H9 (cell line): ENCODE measurements at regions not wholly inside any gene's neighbourhood (a gene's known extent, or its start where the extent isn't known, plus 50 kb on each side); places are given as distances from the start of the nearest gene placed in this dataset.

ENCODE experiments used
- DNase-seq: peaks from one replicate; pipeline ENCODE4 v3.0.0-alpha.2; 2017
- H2AFZ ChIP-seq: one replicate; pipeline ENCODE4 v1.6.1; 2013; ENCODE audit warnings: mild to moderate bottlenecking, low read length, control low read depth, moderate library complexity
- H2AK5ac ChIP-seq: 2 replicates; pipeline ENCODE4 v1.6.1; 2013; ENCODE audit warnings: low read length, control low read depth, mixed read lengths; ENCODE audit not compliant: insufficient read length
- H2BK120ac ChIP-seq: one replicate; pipeline ENCODE4 v1.6.1; 2013; ENCODE audit warnings: low read depth, mild to moderate bottlenecking, low read length, control low read depth, inconsistent platforms; ENCODE audit not compliant: poor library complexity, severe bottlenecking
- H2BK12ac ChIP-seq: 2 replicates; pipeline ENCODE4 v1.6.1; 2013; ENCODE audit warnings: low read length, control low read depth, mixed read lengths, low read depth; ENCODE audit not compliant: insufficient read length
- H2BK15ac ChIP-seq: 2 replicates; pipeline ENCODE4 v1.6.1; 2013; ENCODE audit warnings: low read depth, low read length, control low read depth
- H2BK20ac ChIP-seq: one replicate; pipeline ENCODE4 v1.6.1; 2013; ENCODE audit warnings: low read depth, mild to moderate bottlenecking, low read length, control low read depth, inconsistent platforms; ENCODE audit not compliant: poor library complexity, severe bottlenecking
- H2BK5ac ChIP-seq: 2 replicates; pipeline ENCODE4 v1.6.1; 2013; ENCODE audit warnings: low read length, control low read depth, mixed read lengths; ENCODE audit not compliant: insufficient read length
- H3K14ac ChIP-seq: 2 replicates; pipeline ENCODE4 v1.6.1; 2013; ENCODE audit warnings: low read length, control low read depth; ENCODE audit not compliant: insufficient read depth
- H3K18ac ChIP-seq: 2 replicates; pipeline ENCODE4 v1.6.1; 2013; ENCODE audit warnings: low read depth, mild to moderate bottlenecking, mixed read lengths, low read length, control low read depth; ENCODE audit not compliant: insufficient read length
- H3K23ac ChIP-seq: 2 replicates; pipeline ENCODE4 v1.6.1; 2013; ENCODE audit warnings: low read length, control low read depth, mixed read lengths, low read depth; ENCODE audit not compliant: insufficient read length
- H3K23me2 ChIP-seq: 2 replicates; pipeline ENCODE4 v1.6.1; 2013; ENCODE audit warnings: low read depth, mild to moderate bottlenecking, mixed read lengths, low read length, control low read depth; ENCODE audit not compliant: insufficient read length, poor library complexity, severe bottlenecking
- H3K27ac ChIP-seq: 2 replicates; pipeline ENCODE4 v1.5.1; 2013; ENCODE audit warnings: low read length, control low read depth, mixed read lengths, low read depth; ENCODE audit not compliant: insufficient read length
- H3K27me3 ChIP-seq: 2 replicates; pipeline ENCODE4 v1.6.1; 2013; ENCODE audit warnings: low read length, control low read depth, inconsistent platforms; ENCODE audit not compliant: insufficient read depth
- H3K4ac ChIP-seq: 2 replicates; pipeline ENCODE4 v1.6.1; 2013; ENCODE audit warnings: low read depth, mild to moderate bottlenecking, control low read depth, inconsistent platforms, low read length, moderate library complexity
- H3K4me1 ChIP-seq: 2 replicates; pipeline ENCODE4 v1.6.1; 2013; ENCODE audit warnings: low read length, control low read depth, inconsistent platforms; ENCODE audit not compliant: insufficient read depth
- H3K4me2 ChIP-seq: 2 replicates; pipeline ENCODE4 v1.6.1; 2013; ENCODE audit warnings: low read length, control low read depth, mixed read lengths; ENCODE audit not compliant: insufficient read length, insufficient read depth
- H3K56ac ChIP-seq: 2 replicates; pipeline ENCODE4 v1.6.1; 2013; ENCODE audit warnings: low read depth, mild to moderate bottlenecking, mixed read lengths, low read length, control low read depth; ENCODE audit not compliant: insufficient read length
- H3K79me1 ChIP-seq: 2 replicates; pipeline ENCODE4 v1.6.1; 2013; ENCODE audit warnings: low read depth, mild to moderate bottlenecking, moderate library complexity, low read length, control low read depth, inconsistent platforms; ENCODE audit not compliant: insufficient read depth, poor library complexity, severe bottlenecking
- H3K79me2 ChIP-seq: 2 replicates; pipeline ENCODE4 v1.6.1; 2013; ENCODE audit warnings: low read length, control low read depth, inconsistent platforms; ENCODE audit not compliant: insufficient read depth
- H3K9ac ChIP-seq: 2 replicates; pipeline ENCODE4 v1.6.1; 2013; ENCODE audit warnings: low read length, control low read depth, mixed read lengths; ENCODE audit not compliant: insufficient read length; ENCODE audit errors: extremely low read depth
- H3K9me3 ChIP-seq: one replicate; pipeline ENCODE4 v1.6.1; 2013; ENCODE audit warnings: low read depth, low read length, inconsistent platforms; ENCODE audit not compliant: control insufficient read depth
- H3T11ph ChIP-seq: one replicate; pipeline ENCODE4 v1.6.1; 2013; ENCODE audit warnings: mild to moderate bottlenecking, low read length, control low read depth, inconsistent platforms
- H4K20me1 ChIP-seq: one replicate; pipeline ENCODE4 v1.6.1; 2013; ENCODE audit not compliant: control insufficient read depth, insufficient read length, insufficient read depth
- H4K5ac ChIP-seq: 2 replicates; pipeline ENCODE4 v1.6.1; 2013; ENCODE audit warnings: low read depth, mild to moderate bottlenecking, mixed read lengths, low read length, control low read depth; ENCODE audit not compliant: insufficient read length
- H4K8ac ChIP-seq: replicated peaks from 2 replicates; pipeline ENCODE4 v1.6.1; 2013; ENCODE audit warnings: low read length, control low read depth, mixed read lengths, low read depth; ENCODE audit not compliant: insufficient read length
- H4K91ac ChIP-seq: 2 replicates; pipeline ENCODE4 v1.6.1; 2013; ENCODE audit warnings: low read depth, mild to moderate bottlenecking, moderate library complexity, mixed read lengths, low read length, control low read depth; ENCODE audit not compliant: insufficient read length
- H3K27ac Mint-ChIP-seq, 3 experiments: 2 replicates in 2 of 3; 3 replicates in 1 of 3; pipeline ENCODE4 v1.8.0; 2020 to 2021; ENCODE audit warnings: mixed read lengths in 3 of 3, mild to moderate bottlenecking in 1 of 3, moderate library complexity in 1 of 3
- H3K27me3 Mint-ChIP-seq: 2 replicates; pipeline ENCODE4 v1.8.0; 2021; ENCODE audit warnings: low read depth, mild to moderate bottlenecking, moderate library complexity, mixed read lengths
- H3K36me3 Mint-ChIP-seq, 3 experiments: 2 replicates in 2 of 3; 3 replicates in 1 of 3; pipeline ENCODE4 v1.8.0; 2020 to 2021; ENCODE audit warnings: low read depth in 3 of 3, mixed read lengths in 3 of 3; ENCODE audit not compliant: insufficient read depth in 1 of 3
- H3K4me1 Mint-ChIP-seq, 2 experiments: 2 replicates each; pipeline ENCODE4 v1.8.0; 2020; ENCODE audit warnings: mixed read lengths in 2 of 2
- H3K4me3 Mint-ChIP-seq, 2 experiments: 2 replicates in 1 of 2; 3 replicates in 1 of 2; pipeline ENCODE4 v1.8.0; 2020 to 2021; ENCODE audit warnings: mild to moderate bottlenecking in 2 of 2, mixed read lengths in 2 of 2, moderate library complexity in 1 of 2
- H3K9me3 Mint-ChIP-seq, 2 experiments: 2 replicates in 1 of 2; 3 replicates in 1 of 2; pipeline ENCODE4 v1.8.0; 2020; ENCODE audit warnings: mild to moderate bottlenecking in 2 of 2, mixed read lengths in 2 of 2, moderate library complexity in 1 of 2
- CTCF ChIP-seq: fragments of 200-600 bp; sonication (generic); conservative IDR thresholded peaks from 3 replicates; pipeline ENCODE4 v1.8.0; 2021; ENCODE audit warnings: antibody characterized with exemption, mild to moderate bottlenecking
- WGBS: extraction: QIAGEN DNeasy Blood & Tissue Kit; methylation state at CpG from one replicate; pipeline ENCODE4 v1.1.7; 2013; ENCODE audit warnings: missing lambda C conversion rate, low lambda C conversion rate, mixed read lengths; ENCODE audit not compliant: insufficient read length; ENCODE audit errors: extremely low coverage; 5-methylcytosine and 5-hydroxymethylcytosine counted together

- H3K14ac ChIP-seq, result no peak overlapping the region
- Mint-ChIP-seq H3K27ac (peak overlapping the region in 1 of 3 experiments; percentile 85; a peak in 3 of 7 replicates), H3K36me3 (no peaks in the 10 kb centered on the region; a peak in 1 of 7 replicates), H3K4me1 (peaks cover 6 to 19% of the 10 kb centered on the region in 2 experiments), H3K9me3 (no peaks in the 10 kb centered on the region; a peak in 1 of 5 replicates), H3K27me3 (no peaks in the 10 kb centered on the region), H3K4me3 (no peak overlapping the region)
- H2AFZ ChIP-seq, result no peak overlapping the region
- H3K79me1 ChIP-seq, result no peaks in the 10 kb centered on the region
- no peak overlapping the region for H3T11ph ChIP-seq
- H3K23ac ChIP-seq, result no peak overlapping the region
- DNase-seq, result no peak
- H3K27ac ChIP-seq, result no peak overlapping the region
- H3K27me3 ChIP-seq, result no peaks in the 10 kb centered on the region
- no CpG with 5 or more reads among the region's 2 CpGs for WGBS
- no peak overlapping the region for H2AK5ac ChIP-seq
- H3K4me2 ChIP-seq, result no peak overlapping the region
- H3K9me3 ChIP-seq, result no peaks in the 10 kb centered on the region
- no peaks in the 10 kb centered on the region for H3K4me1 ChIP-seq
- H4K5ac ChIP-seq, result no peak overlapping the region
- no peak overlapping the region for H4K91ac ChIP-seq
- no peaks in the 10 kb centered on the region for H3K79me2 ChIP-seq
- no peaks in the 10 kb centered on the region for H4K20me1 ChIP-seq
- TF ChIP-seq CTCF, result no peak
- H3K4ac ChIP-seq, result no peak overlapping the region
- no peak overlapping the region for H2BK15ac ChIP-seq
- H2BK20ac ChIP-seq, result no peak overlapping the region
- H3K18ac ChIP-seq, result no peak overlapping the region
- H3K9ac ChIP-seq, result no peak overlapping the region
- H2BK5ac ChIP-seq, result no peak overlapping the region
- no peak overlapping the region for H3K56ac ChIP-seq
- no peak overlapping the region for H4K8ac ChIP-seq
- H3K23me2 ChIP-seq, result no peaks in the 10 kb centered on the region
- no peak overlapping the region for H2BK120ac ChIP-seq
- no peak overlapping the region for H2BK12ac ChIP-seq
Observed at GRCh38 chr3:28867836-28868235, 413.0 kb upstream of the RBMS3 start.
